OCI-LY7 (cell line): ENCODE measurements at regions not wholly inside any gene's neighbourhood (a gene's known extent, or its start where the extent isn't known, plus 50 kb on each side); places are given as distances from the start of the nearest gene placed in this dataset.
"Not testable (repeated sequence)": the region's sequence is repeated elsewhere in the genome, so short reads cannot be mapped to it uniquely, and the experiment has no call there.

Experiments used
- BruUV-seq: library from RNA; stranded (reverse); fragments of 400-500 nt; replicated peaks from 2 replicates; lab custom pipeline; 2021; lab: Mats Ljungman, UMichigan
- CTCF ChIA-PET: fragments of 300-600 bp; sonication (Branson Sonifier 250); formaldehyde crosslinking; loops from one replicate; lab custom pipeline; 2022; ENCODE audit warnings: antibody characterized with exemption; ENCODE audit not compliant: unreplicated experiment; lab: Charles Lee
- POLR2A ChIA-PET: fragments of 300-600 bp; sonication (Branson Sonifier 250); formaldehyde crosslinking; loops from one replicate; lab custom pipeline; 2022; ENCODE audit warnings: antibody characterized with exemption; lab: Charles Lee
- DNase-seq: peaks from one replicate; pipeline ENCODE4 v3.0.0-alpha.2; 2015; ENCODE audit warnings: low spot score
- H2AFZ ChIP-seq: fragments of 200-600 bp; sonication (generic), shearing (Covaris generic); 2 replicates; pipeline ENCODE4 v1.6.1; 2014; ENCODE audit warnings: mild to moderate bottlenecking, antibody characterized with exemption, low read length, moderate library complexity
- H3K27ac ChIP-seq: fragments of 200-600 bp; sonication (generic); 2 replicates; pipeline ENCODE4 v1.5.1; 2014; ENCODE audit warnings: mixed run types, low read depth, mild to moderate bottlenecking, moderate library complexity, low read length, inconsistent platforms; ENCODE audit not compliant: poor library complexity, severe bottlenecking
- H3K36me3 ChIP-seq: fragments of 200-600 bp; sonication (generic); 2 replicates; pipeline ENCODE4 v1.6.1; 2014; ENCODE audit warnings: mild to moderate bottlenecking, antibody characterized with exemption, low read length, moderate library complexity, mixed read lengths; ENCODE audit not compliant: insufficient read depth
- H3K4me1 ChIP-seq: fragments of 200-600 bp; sonication (generic); 2 replicates; pipeline ENCODE4 v1.5.1; 2014; ENCODE audit warnings: mild to moderate bottlenecking, low read length; ENCODE audit not compliant: insufficient read depth, poor library complexity, severe bottlenecking
- H3K4me2 ChIP-seq: fragments of 200-600 bp; sonication (generic); 2 replicates; pipeline ENCODE4 v1.6.1; 2014; ENCODE audit warnings: mild to moderate bottlenecking, low read length
- H3K4me3 ChIP-seq: fragments of 200-600 bp; sonication (generic); 2 replicates; pipeline ENCODE4 v1.5.1; 2014; ENCODE audit warnings: mild to moderate bottlenecking, low read depth, low read length; ENCODE audit not compliant: poor library complexity, severe bottlenecking
- H3K79me2 ChIP-seq: fragments of 200-600 bp; sonication (generic); 2 replicates; pipeline ENCODE4 v1.6.1; 2016; ENCODE audit warnings: low read depth, mild to moderate bottlenecking, low read length, moderate library complexity, mixed read lengths; ENCODE audit not compliant: insufficient read depth
- H3K9me2 ChIP-seq: fragments of 200-600 bp; sonication (generic); 2 replicates; pipeline ENCODE4 v1.6.1; 2016; ENCODE audit warnings: mild to moderate bottlenecking, low read length, mixed read lengths; ENCODE audit not compliant: insufficient read depth
- H3K9me3 ChIP-seq: fragments of 200-600 bp; sonication (generic); 2 replicates; pipeline ENCODE4 v1.6.1; 2014; ENCODE audit warnings: mild to moderate bottlenecking, mixed run types, low read length, mixed read lengths
- H4K20me1 ChIP-seq: fragments of 200-600 bp; sonication (generic); 2 replicates; pipeline ENCODE4 v1.6.1; 2014; ENCODE audit warnings: mild to moderate bottlenecking, antibody characterized with exemption, low read length, moderate library complexity, mixed read lengths; ENCODE audit not compliant: insufficient read depth
- CTCF ChIP-seq: fragments of 200-600 bp; sonication (generic); conservative IDR thresholded peaks from 2 replicates; pipeline ENCODE4 v1.5.1; 2014; ENCODE audit warnings: mild to moderate bottlenecking, antibody characterized with exemption, low read length, moderate library complexity, mixed read lengths
- EZH2phosphoT487 ChIP-seq: fragments of 200-600 bp; sonication (generic); IDR thresholded peaks from 2 replicates; pipeline ENCODE4 v1.6.1; 2018; ENCODE audit warnings: low read depth, borderline replicate concordance, mild to moderate bottlenecking, mixed run types, antibody characterized with exemption, low read length, moderate library complexity, mixed read lengths
- intact Hi-C: fragments of 100-400 bp; cut with micrococcal nuclease; formaldehyde crosslinking; loops from one replicate; pipeline ENCODE4 v1.10.0; 2022; ENCODE audit not compliant: unreplicated experiment

- H3K27ac ChIP-seq: no peak overlapping the region
- TF ChIP-seq CTCF: no peak
- no peak for TF ChIP-seq EZH2phosphoT487
- no peak overlapping the region for H2AFZ ChIP-seq
- H3K4me1 ChIP-seq: no peaks in the 10 kb centered on the region
- no peaks in the 10 kb centered on the region for H3K9me3 ChIP-seq
- ChIA-PET CTCF (no interaction called here), POLR2A (no interaction called here)
- BruUV-seq: no TSS peak
- DNase-seq: no peak
- intact Hi-C loops: no loop called here
- H3K4me2 ChIP-seq: no peak overlapping the region
- no peaks in the 10 kb centered on the region for H3K36me3 ChIP-seq
- H3K4me3 ChIP-seq: no peak overlapping the region
- H3K9me2 ChIP-seq: no peaks in the 10 kb centered on the region
- H4K20me1 ChIP-seq: no peaks in the 10 kb centered on the region
- no peaks in the 10 kb centered on the region for H3K79me2 ChIP-seq
These were observed 346.4 kb downstream of the ZNF674 start for GRCh38 chrX:46198858-46199257.

- H3K4me2 ChIP-seq, H4K20me1 ChIP-seq, H2AFZ ChIP-seq, intact Hi-C loops, DNase-seq, H3K4me1 ChIP-seq, H3K79me2 ChIP-seq, H3K4me3 ChIP-seq, H3K36me3 ChIP-seq, BruUV-seq, H3K27ac ChIP-seq, CTCF ChIA-PET, POLR2A ChIA-PET, H3K9me3 ChIP-seq, H3K9me2 ChIP-seq: not testable (repeated sequence)
These were observed 358.5 kb downstream of the ZNF674 start for GRCh38 chrX:46186811-46187106.

GRCh38 chrX:46185923-46186810, 359.1 kb downstream of the ZNF674 start:
- Histone ChIP-seq H3K36me3 (no peaks in the 10 kb centered on the region), H3K4me1 (no peaks in the 10 kb centered on the region), H3K9me3 (no peaks in the 10 kb centered on the region), H3K9me2 (no peaks in the 10 kb centered on the region), H4K20me1 (no peaks in the 10 kb centered on the region), H3K4me3 (no peak overlapping the region), H3K4me2 (no peak overlapping the region), H3K27ac (no peak overlapping the region), H3K79me2 (no peaks in the 10 kb centered on the region), H2AFZ (no peak overlapping the region)
- TF ChIP-seq CTCF: no peak
- TF ChIP-seq EZH2phosphoT487: no peak
- CTCF ChIA-PET: no interaction called here
- POLR2A ChIA-PET: no interaction called here
- DNase-seq: no peak
- BruUV-seq: no TSS peak
- intact Hi-C loops: no loop called here
